ENCODE measurements at regions not wholly inside any gene's neighbourhood (a gene's known extent, or its start where the extent isn't known, plus 50 kb on each side); places are given as distances from the start of the nearest gene placed in this dataset.
"Not testable (repeated sequence)": the region's sequence is repeated elsewhere in the genome, so short reads cannot be mapped to it uniquely, and the experiment has no call there.

DNA sequence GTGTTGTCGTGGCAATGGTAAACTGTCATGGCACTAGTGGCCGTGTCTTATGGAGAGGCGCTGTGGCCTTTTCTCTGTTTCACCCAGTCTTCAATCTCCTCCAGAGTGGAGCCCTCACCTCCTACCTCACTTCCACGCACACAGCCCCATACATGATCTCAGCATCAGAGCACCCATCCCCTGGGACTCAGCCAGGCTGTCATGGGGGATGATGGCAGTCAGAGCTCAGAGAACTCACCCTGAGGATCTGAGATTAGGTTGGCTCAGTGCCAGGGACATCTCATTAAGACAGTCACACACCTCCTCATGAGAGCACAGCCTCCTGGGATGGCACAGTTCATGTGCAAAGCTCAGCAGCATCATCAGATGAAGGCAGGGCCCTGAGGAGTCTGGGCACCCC, 316.3 kb downstream of the ADGRD1 start:
- TF ChIP-seq EZH2 (IDR thresholded peaks at IDR 0.05; ENCODE audit: low read length); CTCF (optimal IDR thresholded peaks at IDR 0.05 in 1 of 3, IDR thresholded peaks at IDR 0.05 in 1 of 3, conservative IDR thresholded peaks at IDR 0.05 in 1 of 3; ENCODE audit: extremely low read depth in 1 of 3, insufficient read depth in 2 of 3, low read length in 3 of 3): not testable (repeated sequence)

Measured in keratinocyte (primary cell).